ENCODE measurements at regions not wholly inside any gene's neighbourhood (a gene's known extent, or its start where the extent isn't known, plus 50 kb on each side); places are given as distances from the start of the nearest gene placed in this dataset.

GRCh38 chr21:27639286-27639685, 672.4 kb upstream of the ADAMTS5 start:
- no peaks in the 10 kb centered on the region for H3F3A ChIP-seq (ENCODE audit: insufficient read depth)
- H3K9me3 ChIP-seq (ENCODE audit: insufficient read depth, low read length), result no peaks in the 10 kb centered on the region; the same call in 1 of the 2 replicates
- H3K36me3 ChIP-seq (ENCODE audit: low read length), result no peaks in the 10 kb centered on the region
- no peaks in the 10 kb centered on the region for H3K27me3 ChIP-seq (ENCODE audit: low read length)
- no peak overlapping the region for H3K4me2 ChIP-seq (ENCODE audit: low read depth, low read length, poor library complexity, severe bottlenecking)
- H3K79me2 ChIP-seq (ENCODE audit: insufficient read depth, low read length), result no peaks in the 10 kb centered on the region
- H4K20me1 ChIP-seq (ENCODE audit: low read depth, low read length), result no peaks in the 10 kb centered on the region
- H3K4me3 ChIP-seq (ENCODE audit: insufficient read depth, low read length, poor library complexity, severe bottlenecking), result no peak overlapping the region
- H3K27ac ChIP-seq (ENCODE audit: low read depth, low read length), result no peak overlapping the region
- H3K9me2 ChIP-seq (replicated peaks; ENCODE audit: insufficient read depth, low read length), result no peaks in the 10 kb centered on the region
- H3K9ac ChIP-seq (ENCODE audit: low read length), result no peak overlapping the region
- no peak for TF ChIP-seq EZH2phosphoT487 (conservative IDR thresholded peaks at IDR 0.05; ENCODE audit: low read length)
- TF ChIP-seq CTCF (IDR thresholded peaks at IDR 0.05; ENCODE audit: insufficient read depth, low read length, poor library complexity, severe bottlenecking), result no peak
- H2AFZ ChIP-seq (ENCODE audit: low read depth, low read length, severe bottlenecking), result no peak overlapping the region

GRCh38 chr21:27636656-27637055, 669.8 kb upstream of the ADAMTS5 start:
- no peak overlapping the region for H3K27ac ChIP-seq (ENCODE audit: low read depth, low read length)
- H3K4me2 ChIP-seq (ENCODE audit: low read depth, low read length, poor library complexity, severe bottlenecking), result no peak overlapping the region
- H3K79me2 ChIP-seq (ENCODE audit: insufficient read depth, low read length), result no peaks in the 10 kb centered on the region
- H3K9ac ChIP-seq (ENCODE audit: low read length), result no peak overlapping the region
- H3K9me2 ChIP-seq (replicated peaks; ENCODE audit: insufficient read depth, low read length), result no peaks in the 10 kb centered on the region
- TF ChIP-seq EZH2phosphoT487 (conservative IDR thresholded peaks at IDR 0.05; ENCODE audit: low read length), result no peak
- no peak for TF ChIP-seq CTCF (IDR thresholded peaks at IDR 0.05; ENCODE audit: insufficient read depth, low read length, poor library complexity, severe bottlenecking)
- H3K36me3 ChIP-seq (ENCODE audit: low read length), result no peaks in the 10 kb centered on the region
- H3F3A ChIP-seq (ENCODE audit: insufficient read depth), result no peaks in the 10 kb centered on the region
- no peaks in the 10 kb centered on the region for H4K20me1 ChIP-seq (ENCODE audit: low read depth, low read length)
- H2AFZ ChIP-seq (ENCODE audit: low read depth, low read length, severe bottlenecking), result no peak overlapping the region
- no peaks in the 10 kb centered on the region for H3K27me3 ChIP-seq (ENCODE audit: low read length)
- no peak overlapping the region for H3K4me3 ChIP-seq (ENCODE audit: insufficient read depth, low read length, poor library complexity, severe bottlenecking)
- no peaks in the 10 kb centered on the region; the same call in 1 of the 2 replicates for H3K9me3 ChIP-seq (ENCODE audit: insufficient read depth, low read length)

- Histone ChIP-seq H3K79me2 (ENCODE audit: insufficient read depth, low read length) (no peaks in the 10 kb centered on the region), H3K27ac (ENCODE audit: low read depth, low read length) (no peak overlapping the region), H3K9ac (ENCODE audit: low read length) (no peak overlapping the region), H3K36me3 (ENCODE audit: low read length) (no peaks in the 10 kb centered on the region), H3K4me2 (ENCODE audit: low read depth, low read length, poor library complexity, severe bottlenecking) (no peak overlapping the region), H4K20me1 (ENCODE audit: low read depth, low read length) (no peaks in the 10 kb centered on the region), H3F3A (ENCODE audit: insufficient read depth) (no peaks in the 10 kb centered on the region), H3K4me3 (ENCODE audit: insufficient read depth, low read length, poor library complexity, severe bottlenecking) (no peak overlapping the region), H3K9me3 (ENCODE audit: insufficient read depth, low read length) (no peaks in the 10 kb centered on the region; the same call in 1 of the 2 replicates), H3K27me3 (ENCODE audit: low read length) (no peaks in the 10 kb centered on the region), H3K9me2 (replicated peaks; ENCODE audit: insufficient read depth, low read length) (no peaks in the 10 kb centered on the region), H2AFZ (ENCODE audit: low read depth, low read length, severe bottlenecking) (no peak overlapping the region)
- no peak for TF ChIP-seq CTCF (IDR thresholded peaks at IDR 0.05; ENCODE audit: insufficient read depth, low read length, poor library complexity, severe bottlenecking)
- TF ChIP-seq EZH2phosphoT487 (conservative IDR thresholded peaks at IDR 0.05; ENCODE audit: low read length), result no peak
These were observed 666.7 kb upstream of the ADAMTS5 start for GRCh38 chr21:27633631-27634030.
